ENCODE measurements at regions not wholly inside any gene's neighbourhood (a gene's known extent, or its start where the extent isn't known, plus 50 kb on each side); places are given as distances from the start of the nearest gene placed in this dataset.

DNA sequence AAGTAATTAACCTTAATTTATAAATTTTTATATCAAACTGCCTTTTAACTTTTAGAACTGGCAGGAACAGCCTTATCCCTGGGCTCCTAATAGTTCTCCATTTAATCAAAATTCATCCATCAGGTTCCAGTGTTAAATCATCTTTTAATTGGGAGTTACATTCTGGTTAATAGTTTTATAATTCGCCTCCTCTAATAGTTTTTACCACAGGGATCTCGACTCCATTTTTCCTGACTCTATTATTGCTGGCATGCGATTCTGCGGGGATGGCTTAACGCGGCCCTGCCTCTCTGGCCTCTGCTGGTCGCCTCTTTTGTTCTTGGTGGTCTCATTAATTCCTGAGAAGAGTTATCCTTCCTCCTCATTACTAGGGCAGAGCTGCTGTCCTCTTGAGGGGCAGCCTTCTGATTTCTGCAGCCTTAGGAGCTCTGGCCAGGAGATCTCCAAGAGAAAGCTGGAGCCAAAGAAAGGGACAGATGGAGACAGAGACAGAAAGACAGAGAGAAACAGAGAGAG is 71.1 kb downstream of the MRM1 start:
- no peak for TF ChIP-seq POLR2A (IDR thresholded peaks at IDR 0.05; ENCODE audit: extremely low read depth, insufficient read length)
- TF ChIP-seq CTCF (IDR thresholded peaks at IDR 0.05; ENCODE audit: low read depth, low read length) = no peak
- TF ChIP-seq MAX (IDR thresholded peaks at IDR 0.05; ENCODE audit: low read depth, low read length) = no peak
- no peak for TF ChIP-seq MYC (IDR thresholded peaks at IDR 0.05; ENCODE audit: low read depth, low read length)

Data from NB4 (cell line).